C4-2B (cell line): ENCODE measurements at regions not wholly inside any gene's neighbourhood (a gene's known extent, or its start where the extent isn't known, plus 50 kb on each side); places are given as distances from the start of the nearest gene placed in this dataset.

Experiments
- CTCF ChIP-seq: fragments of 450-650 bp; conservative IDR thresholded peaks from 2 replicates; pipeline ENCODE4 v1.5.1; 2017; ENCODE audit warnings: mild to moderate bottlenecking
- ZFX ChIP-seq: fragments of 450-650 bp; IDR thresholded peaks from 2 replicates; pipeline ENCODE4 v1.6.1; 2017

- TF ChIP-seq CTCF (no peak), ZFX (no peak)
Observed at GRCh38 chr2:128371248-128371630, 52.6 kb upstream of the HS6ST1 start.
